Panc1 (cell line): ENCODE measurements at regions not wholly inside any gene's neighbourhood (a gene's known extent, or its start where the extent isn't known, plus 50 kb on each side); places are given as distances from the start of the nearest gene placed in this dataset.

ENCODE experiments used
- ATAC-seq: fragments of 200-7000 bp; cut with Tn5 transposase; 2 replicates; pipeline ENCODE4 v1.9.1; 2020; ENCODE audit warnings: mild to moderate bottlenecking, moderate library complexity
- BruUV-seq: library from RNA; stranded (reverse); fragments of 400-500 nt; replicated peaks from 2 replicates; lab custom pipeline; 2021; lab: Mats Ljungman, UMichigan
- CTCF ChIA-PET: fragments of 300-600 bp; sonication (Branson Sonifier 250); formaldehyde crosslinking; loops from one replicate; lab custom pipeline; 2022; ENCODE audit warnings: antibody characterized with exemption; lab: Charles Lee
- POLR2A ChIA-PET: fragments of 300-600 bp; sonication (Branson Sonifier 250); formaldehyde crosslinking; loops from one replicate; lab custom pipeline; 2022; ENCODE audit warnings: antibody characterized with exemption; lab: Charles Lee
- DNase-seq: peaks from one replicate; pipeline ENCODE4 v3.0.0-alpha.2; 2010; ENCODE audit warnings: low read depth, low spot score
- H3K27ac ChIP-seq: 2 replicates; pipeline ENCODE4 v1.5.1; 2011; ENCODE audit warnings: mild to moderate bottlenecking, low read length, inconsistent platforms
- H3K27me3 ChIP-seq: fragments of 200-500 bp; sonication (Bioruptor generic); 2 replicates; pipeline ENCODE4 v1.6.0; 2014; ENCODE audit warnings: low read length, inconsistent platforms; ENCODE audit not compliant: control insufficient read depth, insufficient read depth
- H3K36me3 ChIP-seq: fragments of 200-500 bp; sonication (Bioruptor generic); 2 replicates; pipeline ENCODE4 v1.5.1; 2014; ENCODE audit warnings: inconsistent platforms, mild to moderate bottlenecking, low read length, moderate library complexity; ENCODE audit not compliant: control insufficient read depth, insufficient read depth
- H3K4me1 ChIP-seq: 2 replicates; pipeline ENCODE4 v1.5.1; 2011; ENCODE audit warnings: inconsistent platforms, mild to moderate bottlenecking, low read length, moderate library complexity; ENCODE audit not compliant: control insufficient read depth, insufficient read depth
- H3K4me3 ChIP-seq, 2 experiments: 2 replicates each; pipeline ENCODE4 v1.5.1; 2011 to 2012; ENCODE audit warnings: low read depth in 2 of 2, low read length in 2 of 2, mild to moderate bottlenecking in 2 of 2, inconsistent platforms in 1 of 2, moderate library complexity in 1 of 2
- H3K9me3 ChIP-seq: fragments of 200-500 bp; sonication (Bioruptor generic); 2 replicates; pipeline ENCODE4 v1.5.1; 2014; ENCODE audit warnings: low read depth, mild to moderate bottlenecking, inconsistent platforms, low read length, moderate library complexity; ENCODE audit not compliant: control insufficient read depth, insufficient read depth
- POLR2AphosphoS5 ChIP-seq: IDR thresholded peaks from 2 replicates; pipeline ENCODE4 v1.6.1; 2012; ENCODE audit warnings: mild to moderate bottlenecking, low read depth, low read length, moderate library complexity
- SIN3A ChIP-seq: IDR thresholded peaks from 2 replicates; pipeline ENCODE4 v1.6.1; 2012; ENCODE audit warnings: low read depth, mild to moderate bottlenecking, low read length, moderate library complexity, borderline replicate concordance; ENCODE audit not compliant: insufficient read depth
- TCF7L2 ChIP-seq: IDR thresholded peaks from 2 replicates; pipeline ENCODE4 v1.6.1; 2011; ENCODE audit warnings: mild to moderate bottlenecking, low read depth, low read length, inconsistent platforms
- in situ Hi-C: cut with HindIII; loops from 2 replicates; pipeline ENCODE4 v1.10.0; 2016; ENCODE audit warnings: low sequenced_read_pairs, low pct_unique_long_range_greater_than_20kb
- intact Hi-C: fragments of 100-400 bp; cut with micrococcal nuclease; formaldehyde crosslinking; loops from one replicate; pipeline ENCODE4 v1.10.0; 2022; ENCODE audit not compliant: unreplicated experiment
- TF ChIP-seq, protein P1 (sequence below): fragments of 450-650 bp; IDR thresholded peaks from 2 replicates; pipeline ENCODE4 v1.5.1; 2017; ENCODE audit warnings: mild to moderate bottlenecking
- TF ChIP-seq, protein P2 (sequence below), 2 experiments: IDR thresholded peaks; 2 replicates each; pipeline ENCODE4 v1.6.1; 2011 to 2012; ENCODE audit warnings: low read depth in 2 of 2, control low read depth in 1 of 2, low read length in 1 of 2, mild to moderate bottlenecking in 1 of 2, moderate library complexity in 1 of 2; ENCODE audit not compliant: insufficient read depth in 1 of 2

DNA sequence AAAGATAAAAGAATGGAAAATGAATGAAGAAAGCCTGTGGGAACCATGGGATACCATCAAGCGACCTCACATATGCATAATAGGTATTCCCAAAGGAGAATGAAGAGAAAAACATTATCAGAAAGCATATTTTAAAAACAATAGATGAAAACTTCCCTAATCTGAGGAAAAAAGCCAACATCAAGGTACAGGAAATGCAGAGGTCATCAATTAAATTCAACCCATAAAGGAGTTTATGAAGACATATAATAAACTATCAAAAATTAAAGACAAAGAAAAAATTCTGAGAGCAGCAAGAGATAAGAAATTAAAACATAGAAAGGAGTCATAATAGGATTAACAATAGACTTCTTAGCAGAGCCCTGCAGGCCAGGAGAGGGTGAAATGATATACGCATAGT is 397.5 kb downstream of the GPM6A start:
- H3K27me3 ChIP-seq = no peaks in the 10 kb centered on the region
- intact Hi-C loops = no loop called here
- BruUV-seq = no TSS peak
- no peak overlapping the region for H3K4me3 ChIP-seq
- no peaks in the 10 kb centered on the region for H3K4me1 ChIP-seq
- no peaks in the 10 kb centered on the region for H3K36me3 ChIP-seq
- H3K27ac ChIP-seq = no peak overlapping the region
- ATAC-seq (no peak), DNase-seq (no peak)
- POLR2A ChIA-PET = no interaction called here
- in situ Hi-C loops = no loop called here
- TF ChIP-seq, protein P1, sequence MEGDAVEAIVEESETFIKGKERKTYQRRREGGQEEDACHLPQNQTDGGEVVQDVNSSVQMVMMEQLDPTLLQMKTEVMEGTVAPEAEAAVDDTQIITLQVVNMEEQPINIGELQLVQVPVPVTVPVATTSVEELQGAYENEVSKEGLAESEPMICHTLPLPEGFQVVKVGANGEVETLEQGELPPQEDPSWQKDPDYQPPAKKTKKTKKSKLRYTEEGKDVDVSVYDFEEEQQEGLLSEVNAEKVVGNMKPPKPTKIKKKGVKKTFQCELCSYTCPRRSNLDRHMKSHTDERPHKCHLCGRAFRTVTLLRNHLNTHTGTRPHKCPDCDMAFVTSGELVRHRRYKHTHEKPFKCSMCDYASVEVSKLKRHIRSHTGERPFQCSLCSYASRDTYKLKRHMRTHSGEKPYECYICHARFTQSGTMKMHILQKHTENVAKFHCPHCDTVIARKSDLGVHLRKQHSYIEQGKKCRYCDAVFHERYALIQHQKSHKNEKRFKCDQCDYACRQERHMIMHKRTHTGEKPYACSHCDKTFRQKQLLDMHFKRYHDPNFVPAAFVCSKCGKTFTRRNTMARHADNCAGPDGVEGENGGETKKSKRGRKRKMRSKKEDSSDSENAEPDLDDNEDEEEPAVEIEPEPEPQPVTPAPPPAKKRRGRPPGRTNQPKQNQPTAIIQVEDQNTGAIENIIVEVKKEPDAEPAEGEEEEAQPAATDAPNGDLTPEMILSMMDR = no peak
- TF ChIP-seq POLR2AphosphoS5 = no peak
- TF ChIP-seq, protein P2, sequence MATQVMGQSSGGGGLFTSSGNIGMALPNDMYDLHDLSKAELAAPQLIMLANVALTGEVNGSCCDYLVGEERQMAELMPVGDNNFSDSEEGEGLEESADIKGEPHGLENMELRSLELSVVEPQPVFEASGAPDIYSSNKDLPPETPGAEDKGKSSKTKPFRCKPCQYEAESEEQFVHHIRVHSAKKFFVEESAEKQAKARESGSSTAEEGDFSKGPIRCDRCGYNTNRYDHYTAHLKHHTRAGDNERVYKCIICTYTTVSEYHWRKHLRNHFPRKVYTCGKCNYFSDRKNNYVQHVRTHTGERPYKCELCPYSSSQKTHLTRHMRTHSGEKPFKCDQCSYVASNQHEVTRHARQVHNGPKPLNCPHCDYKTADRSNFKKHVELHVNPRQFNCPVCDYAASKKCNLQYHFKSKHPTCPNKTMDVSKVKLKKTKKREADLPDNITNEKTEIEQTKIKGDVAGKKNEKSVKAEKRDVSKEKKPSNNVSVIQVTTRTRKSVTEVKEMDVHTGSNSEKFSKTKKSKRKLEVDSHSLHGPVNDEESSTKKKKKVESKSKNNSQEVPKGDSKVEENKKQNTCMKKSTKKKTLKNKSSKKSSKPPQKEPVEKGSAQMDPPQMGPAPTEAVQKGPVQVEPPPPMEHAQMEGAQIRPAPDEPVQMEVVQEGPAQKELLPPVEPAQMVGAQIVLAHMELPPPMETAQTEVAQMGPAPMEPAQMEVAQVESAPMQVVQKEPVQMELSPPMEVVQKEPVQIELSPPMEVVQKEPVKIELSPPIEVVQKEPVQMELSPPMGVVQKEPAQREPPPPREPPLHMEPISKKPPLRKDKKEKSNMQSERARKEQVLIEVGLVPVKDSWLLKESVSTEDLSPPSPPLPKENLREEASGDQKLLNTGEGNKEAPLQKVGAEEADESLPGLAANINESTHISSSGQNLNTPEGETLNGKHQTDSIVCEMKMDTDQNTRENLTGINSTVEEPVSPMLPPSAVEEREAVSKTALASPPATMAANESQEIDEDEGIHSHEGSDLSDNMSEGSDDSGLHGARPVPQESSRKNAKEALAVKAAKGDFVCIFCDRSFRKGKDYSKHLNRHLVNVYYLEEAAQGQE (IDR thresholded peaks at IDR 0.05; ENCODE audit: insufficient read depth in 1 of 2, low read depth in 2 of 2, low read length in 1 of 2) = no peak
- no peak for TF ChIP-seq TCF7L2
- no peak for TF ChIP-seq SIN3A
- CTCF ChIA-PET = no interaction called here
- no peaks in the 10 kb centered on the region; the same call in 1 of the 2 replicates for H3K9me3 ChIP-seq

DNA sequence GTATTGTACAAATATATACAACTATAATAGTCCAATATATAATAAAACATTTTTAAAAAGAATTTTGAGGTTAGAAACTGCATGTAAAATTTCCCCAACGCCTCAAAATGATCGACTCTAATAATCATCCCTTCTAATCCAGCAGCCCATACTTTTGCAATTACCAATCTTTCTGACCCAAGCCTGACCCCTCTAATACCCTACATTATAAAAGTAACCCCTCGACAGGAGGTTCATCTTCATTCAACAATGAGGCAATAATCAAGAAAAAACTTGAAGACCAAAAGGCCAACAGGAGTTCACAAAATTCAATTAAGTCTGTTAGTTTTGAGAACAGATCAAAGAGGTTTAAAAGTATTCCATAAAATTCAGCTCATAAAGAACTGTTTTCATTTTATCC is 393.5 kb downstream of the GPM6A start:
- intact Hi-C loops = no loop called here
- TF ChIP-seq, protein P2 (IDR thresholded peaks at IDR 0.05; ENCODE audit: insufficient read depth in 1 of 2, low read depth in 2 of 2, low read length in 1 of 2) = no peak
- TF ChIP-seq TCF7L2 (no peak), POLR2AphosphoS5 (no peak), SIN3A (no peak)
- TF ChIP-seq, protein P1 = no peak
- Histone ChIP-seq H3K27me3 (no peaks in the 10 kb centered on the region), H3K9me3 (no peaks in the 10 kb centered on the region; the same call in 1 of the 2 replicates), H3K4me1 (no peaks in the 10 kb centered on the region), H3K4me3 (no peak overlapping the region), H3K27ac (no peak overlapping the region), H3K36me3 (no peaks in the 10 kb centered on the region)
- ChIA-PET POLR2A (no interaction called here), CTCF (no interaction called here)
- in situ Hi-C loops = no loop called here
- no peak for ATAC-seq
- no peak for DNase-seq
- no TSS peak for BruUV-seq
